Right lobe of liver (tissue), 4 donors: ENCODE measurements at regions not wholly inside any gene's neighbourhood (a gene's known extent, or its start where the extent isn't known, plus 50 kb on each side); places are given as distances from the start of the nearest gene placed in this dataset.

Source experiments
- POLR2A ChIP-seq: fragments of 450-650 bp; IDR thresholded peaks from one replicate; pipeline ENCODE4 v1.6.1; 2017; ENCODE audit warnings: antibody characterized with exemption, mild to moderate bottlenecking
- TF ChIP-seq, protein P1 (sequence below), 4 donors: fragments of 200-600 bp in 3 of 4; fragments of 450-650 bp in 1 of 4; IDR thresholded peaks; one replicate each; pipeline versions ENCODE4 v1.5.1 to v1.8.0; 2016 to 2022; ENCODE audit warnings: antibody characterized with exemption in 4 of 4, mild to moderate bottlenecking in 2 of 4
- donor health status: DM: no; HTN: no; CAD: no.
- donor health status: DM: no; HTN: no; CAD: no.
- donor health status: DM: no; HTN: yes; CAD: no.

DNA sequence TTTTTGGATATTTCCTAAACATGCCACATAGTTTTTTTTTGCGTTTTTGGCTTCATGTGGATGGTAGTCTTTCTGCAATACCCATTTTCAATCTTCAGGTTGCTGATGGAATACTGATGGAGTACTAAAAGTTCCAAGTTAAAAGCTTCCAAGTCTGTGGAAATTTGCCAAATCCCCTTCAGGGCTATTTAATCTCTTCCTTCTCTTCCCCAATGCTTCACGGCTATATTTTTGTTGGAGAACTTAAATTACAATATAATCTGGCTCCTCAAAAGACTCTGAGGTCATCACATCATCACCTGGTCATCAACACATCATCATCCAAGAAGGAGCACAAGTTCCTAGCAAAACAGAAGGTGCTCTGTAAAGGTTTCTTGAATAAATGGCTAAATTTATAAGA, 881.0 kb upstream of the TENM4 start:
- TF ChIP-seq, protein P1, sequence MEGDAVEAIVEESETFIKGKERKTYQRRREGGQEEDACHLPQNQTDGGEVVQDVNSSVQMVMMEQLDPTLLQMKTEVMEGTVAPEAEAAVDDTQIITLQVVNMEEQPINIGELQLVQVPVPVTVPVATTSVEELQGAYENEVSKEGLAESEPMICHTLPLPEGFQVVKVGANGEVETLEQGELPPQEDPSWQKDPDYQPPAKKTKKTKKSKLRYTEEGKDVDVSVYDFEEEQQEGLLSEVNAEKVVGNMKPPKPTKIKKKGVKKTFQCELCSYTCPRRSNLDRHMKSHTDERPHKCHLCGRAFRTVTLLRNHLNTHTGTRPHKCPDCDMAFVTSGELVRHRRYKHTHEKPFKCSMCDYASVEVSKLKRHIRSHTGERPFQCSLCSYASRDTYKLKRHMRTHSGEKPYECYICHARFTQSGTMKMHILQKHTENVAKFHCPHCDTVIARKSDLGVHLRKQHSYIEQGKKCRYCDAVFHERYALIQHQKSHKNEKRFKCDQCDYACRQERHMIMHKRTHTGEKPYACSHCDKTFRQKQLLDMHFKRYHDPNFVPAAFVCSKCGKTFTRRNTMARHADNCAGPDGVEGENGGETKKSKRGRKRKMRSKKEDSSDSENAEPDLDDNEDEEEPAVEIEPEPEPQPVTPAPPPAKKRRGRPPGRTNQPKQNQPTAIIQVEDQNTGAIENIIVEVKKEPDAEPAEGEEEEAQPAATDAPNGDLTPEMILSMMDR (IDR thresholded peaks at IDR 0.05): no peak
- no peak for TF ChIP-seq POLR2A
